GM18502 (cell line): ENCODE measurements at regions not wholly inside any gene's neighbourhood (a gene's known extent, or its start where the extent isn't known, plus 50 kb on each side); places are given as distances from the start of the nearest gene placed in this dataset.

Experiments
- ATAC-seq: cut with Tn5 transposase; IDR thresholded peaks from one replicate; pipeline ENCODE4 v1.9.1; 2021; ENCODE audit warnings: mild to moderate bottlenecking; ENCODE audit not compliant: unreplicated experiment, poor library complexity

- ATAC-seq, result no peak
These were observed 161.4 kb upstream of the MTNR1B start for GRCh38 chr11:92808022-92808421.

DNA sequence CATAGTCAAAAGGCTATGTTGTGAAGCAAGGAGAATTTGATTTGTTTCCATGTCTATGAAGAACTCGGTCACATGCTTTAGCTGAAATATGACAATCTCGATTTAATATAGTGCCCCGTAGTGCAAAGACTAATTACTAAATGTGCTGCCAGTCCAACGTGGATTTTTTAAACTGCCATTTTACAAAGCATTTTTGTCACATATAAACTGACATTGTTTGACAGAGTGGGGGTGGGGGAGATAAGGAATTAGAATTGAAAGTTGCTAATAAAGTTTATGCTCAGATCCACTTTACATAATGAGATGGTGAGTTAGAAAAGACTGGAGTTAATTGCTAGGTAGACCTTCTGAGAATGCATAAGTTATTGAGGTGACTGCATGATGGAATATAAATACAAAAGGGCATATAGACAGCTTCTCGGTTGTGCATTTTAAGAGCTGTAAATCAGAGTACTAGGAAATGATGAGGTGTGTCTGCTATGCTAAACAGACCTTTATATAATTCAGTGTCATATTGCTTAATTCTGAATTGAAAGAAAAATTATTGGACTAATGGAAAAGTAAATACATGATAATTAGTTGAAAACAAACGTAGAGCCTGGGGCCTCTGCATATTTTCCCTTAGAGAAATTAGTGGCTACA, 158.9 kb upstream of the MTNR1B start:
- no peak for ATAC-seq

GRCh38 chr11:92811341-92811740, 158.1 kb upstream of the MTNR1B start:
- ATAC-seq, result no peak

- ATAC-seq, result no peak
These were observed 156.6 kb upstream of the MTNR1B start for GRCh38 chr11:92812841-92813240.

DNA sequence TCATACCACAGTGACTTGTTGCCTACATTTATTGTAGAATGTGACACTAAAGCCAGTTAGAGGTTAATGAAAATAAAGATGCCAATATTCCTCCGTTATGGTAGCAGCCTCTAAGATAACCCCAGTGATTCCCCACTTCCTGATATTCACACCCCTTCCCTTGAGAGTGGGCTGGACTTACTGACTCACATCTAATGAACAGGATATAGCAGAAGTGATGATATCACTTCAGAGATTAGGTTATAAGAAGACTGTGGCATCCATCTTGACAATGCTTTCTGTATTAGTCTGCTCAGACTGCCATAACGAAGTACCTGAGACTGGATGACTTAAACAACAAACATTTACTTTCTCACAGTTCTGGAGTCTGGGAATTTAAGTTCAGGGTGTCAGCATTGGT, 149.6 kb upstream of the MTNR1B start:
- no peak for ATAC-seq

- no peak for ATAC-seq
These were observed 148.6 kb upstream of the MTNR1B start for GRCh38 chr11:92820860-92821259.

DNA sequence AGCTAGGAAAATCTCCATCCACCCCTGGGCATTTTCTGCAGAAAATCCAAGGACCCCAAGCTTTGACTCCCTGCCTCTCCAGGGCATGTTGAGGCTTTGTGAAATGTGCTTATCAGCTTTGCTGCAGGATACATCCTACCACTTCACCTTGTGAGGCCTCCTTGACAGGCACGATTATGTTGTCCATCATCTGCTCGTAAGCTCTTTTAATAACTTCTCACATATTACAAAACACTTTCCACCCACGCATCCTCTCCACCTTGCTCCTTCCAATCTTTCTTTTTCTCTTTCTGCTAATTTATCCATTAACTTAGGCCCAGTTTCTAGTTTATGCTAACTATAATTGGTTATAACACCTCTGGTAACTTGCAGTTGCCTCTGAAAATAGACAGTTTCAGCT, 147.0 kb upstream of the MTNR1B start:
- ATAC-seq, result no peak

GRCh38 chr11:92826136-92826535, 143.3 kb upstream of the MTNR1B start:
- no peak for ATAC-seq

GRCh38 chr11:92826603-92827002, 142.8 kb upstream of the MTNR1B start:
- no peak for ATAC-seq

DNA sequence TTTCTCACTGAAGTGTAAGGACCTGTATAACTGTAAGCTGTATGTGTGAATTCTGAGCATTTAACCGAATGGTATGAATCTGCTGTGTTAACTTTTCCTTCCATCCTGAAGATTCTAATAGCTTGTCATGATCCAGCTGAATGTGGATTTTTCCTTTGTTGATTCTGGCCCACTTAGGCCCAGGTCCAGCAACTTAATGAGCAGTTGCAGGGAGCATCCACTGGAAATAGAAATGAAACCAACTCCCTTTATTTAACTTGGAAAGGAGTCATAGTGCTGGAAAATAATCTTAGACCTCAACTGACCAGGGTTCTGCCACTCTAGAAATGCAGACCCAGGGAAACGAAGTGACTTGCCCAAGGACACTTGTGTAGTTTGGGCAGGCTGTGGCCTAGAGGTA, 142.3 kb upstream of the MTNR1B start:
- no peak for ATAC-seq

DNA sequence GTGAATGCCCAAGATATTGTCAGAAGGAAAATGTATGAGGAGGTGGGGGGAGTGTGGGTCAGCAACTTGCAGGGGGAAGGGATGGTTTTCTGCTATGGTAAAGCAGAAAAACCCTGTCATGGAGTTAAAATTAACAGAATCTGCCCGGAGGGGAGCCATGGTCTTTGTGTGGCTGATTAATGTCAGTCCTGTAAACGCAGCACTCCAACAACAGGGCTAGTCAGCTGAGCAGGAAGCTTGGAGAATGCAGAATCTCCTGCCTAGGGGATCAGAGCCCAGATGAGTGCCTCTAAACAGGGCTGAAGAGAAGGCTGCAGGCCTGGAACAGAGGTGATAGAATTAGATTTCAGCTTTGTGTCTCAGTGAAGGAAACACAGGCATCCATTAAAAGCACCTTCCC, 140.9 kb upstream of the MTNR1B start:
- ATAC-seq, result no peak

GRCh38 chr11:92829121-92829520, 140.3 kb upstream of the MTNR1B start:
- ATAC-seq, result no peak

GRCh38 chr11:92829671-92830070, 139.8 kb upstream of the MTNR1B start:
- ATAC-seq, result no peak

DNA sequence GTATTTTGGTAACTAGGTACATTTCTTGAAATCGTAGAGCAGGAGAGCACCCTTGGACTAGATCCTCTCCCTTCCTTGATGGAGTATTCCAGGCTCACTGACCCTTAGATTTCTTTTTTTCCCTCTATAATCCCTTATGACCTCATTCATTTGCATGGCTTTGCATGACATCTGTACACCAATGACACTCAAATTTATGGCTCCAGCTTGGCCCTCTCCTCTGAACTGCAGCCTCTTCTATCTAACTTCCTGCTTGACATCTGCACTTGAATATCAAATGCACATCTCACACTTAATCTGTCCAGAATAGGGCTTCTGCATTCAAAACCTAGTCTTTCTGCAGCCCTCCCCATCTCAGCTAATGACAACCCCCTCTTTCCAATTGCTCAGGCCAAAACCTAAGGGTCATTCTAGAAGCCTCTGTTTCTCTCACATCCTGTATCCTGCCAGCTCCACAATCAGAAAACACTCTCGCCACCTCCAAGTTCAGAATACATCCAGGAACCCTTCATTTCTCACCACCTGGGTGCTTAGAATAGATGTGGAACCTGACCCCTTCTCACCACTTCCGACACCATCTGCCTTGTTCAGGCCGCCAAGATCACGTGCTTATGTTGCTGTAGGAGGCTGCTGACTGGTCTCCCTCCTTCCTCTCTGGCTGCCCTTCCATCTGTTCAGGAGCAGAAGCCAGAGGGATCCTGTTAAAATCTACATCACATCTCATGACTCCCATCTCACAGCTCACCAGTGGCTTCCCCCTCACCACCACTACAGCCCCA, 138.9 kb upstream of the MTNR1B start:
- peak; percentile 88 for ATAC-seq

DNA sequence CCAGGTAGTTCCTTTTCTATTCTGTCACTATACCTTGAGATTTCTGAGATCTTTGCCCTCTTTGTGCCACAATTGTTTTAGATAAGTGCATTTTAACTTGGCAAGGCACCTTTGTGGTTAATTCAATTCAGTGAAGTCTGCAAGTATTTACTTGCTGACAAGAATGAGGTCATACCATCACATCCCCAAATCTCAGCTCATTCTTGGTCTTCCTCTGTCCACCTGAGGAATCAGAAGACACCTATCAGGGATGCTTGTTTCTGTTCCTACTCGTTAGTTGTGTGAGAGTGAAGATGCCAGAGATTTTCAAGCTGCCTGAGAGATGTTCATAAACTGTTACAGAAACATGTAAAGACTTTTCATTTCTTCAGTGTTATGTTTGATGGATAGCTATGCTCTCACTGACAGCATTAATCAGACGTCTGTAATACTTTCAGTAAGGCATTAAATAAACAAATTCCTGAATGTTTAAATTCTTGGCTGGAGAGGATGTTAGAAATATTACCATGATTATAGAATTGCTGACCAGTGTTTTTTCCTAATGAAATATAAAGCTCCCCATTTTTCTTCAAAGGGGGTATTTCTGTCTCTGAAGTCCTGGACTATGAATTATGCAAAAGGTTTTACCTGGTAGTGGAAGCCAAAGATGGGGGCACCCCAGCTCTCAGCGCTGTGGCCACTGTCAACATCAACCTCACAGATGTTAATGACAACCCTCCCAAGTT, 135.0 kb upstream of the MTNR1B start:
- ATAC-seq, result no peak

DNA sequence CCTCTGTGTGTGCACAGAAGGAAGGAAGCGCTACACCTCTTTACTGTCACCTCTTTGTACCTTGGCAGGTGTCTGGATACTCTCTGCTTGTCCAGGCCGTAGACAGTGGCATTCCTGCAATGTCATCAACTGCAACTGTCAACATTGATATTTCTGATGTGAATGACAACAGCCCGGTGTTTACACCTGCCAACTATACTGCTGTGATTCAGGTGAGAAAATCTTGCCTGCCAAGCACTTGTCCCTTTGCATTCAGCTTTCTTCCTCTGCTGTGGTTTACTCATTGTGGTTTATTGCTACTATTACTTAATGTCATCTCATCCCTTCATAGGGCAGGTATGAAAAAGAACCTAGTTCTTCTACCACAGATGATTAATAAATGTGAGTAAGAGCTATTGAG, 131.9 kb upstream of the MTNR1B start:
- ATAC-seq, result no peak

DNA sequence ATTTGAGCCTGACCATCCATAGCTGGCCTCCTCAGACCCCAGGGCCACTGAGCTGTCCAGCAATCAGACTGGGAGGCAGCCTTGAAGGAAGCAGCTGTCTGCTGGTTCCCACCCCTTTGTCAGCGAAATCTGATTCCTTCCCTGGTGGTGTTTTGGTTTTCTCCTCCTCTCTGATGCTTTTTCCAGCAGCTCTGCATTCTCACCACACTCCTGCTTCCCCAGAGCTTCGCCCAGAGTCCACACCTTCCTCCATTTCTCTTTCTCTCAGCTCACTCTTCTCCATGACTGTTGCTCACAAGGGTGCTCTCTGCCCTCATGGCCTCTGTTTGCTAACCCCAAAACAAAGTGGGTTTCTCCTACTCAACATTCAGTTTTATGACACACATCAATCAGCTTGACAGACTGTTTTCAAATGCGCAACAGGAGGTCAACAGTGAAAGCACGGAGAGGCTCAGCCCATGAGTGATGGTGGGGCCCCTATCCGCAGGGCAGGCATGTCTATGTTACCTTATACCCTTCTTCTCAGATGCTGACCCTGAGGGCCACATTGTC, 130.6 kb upstream of the MTNR1B start:
- no peak for ATAC-seq

DNA sequence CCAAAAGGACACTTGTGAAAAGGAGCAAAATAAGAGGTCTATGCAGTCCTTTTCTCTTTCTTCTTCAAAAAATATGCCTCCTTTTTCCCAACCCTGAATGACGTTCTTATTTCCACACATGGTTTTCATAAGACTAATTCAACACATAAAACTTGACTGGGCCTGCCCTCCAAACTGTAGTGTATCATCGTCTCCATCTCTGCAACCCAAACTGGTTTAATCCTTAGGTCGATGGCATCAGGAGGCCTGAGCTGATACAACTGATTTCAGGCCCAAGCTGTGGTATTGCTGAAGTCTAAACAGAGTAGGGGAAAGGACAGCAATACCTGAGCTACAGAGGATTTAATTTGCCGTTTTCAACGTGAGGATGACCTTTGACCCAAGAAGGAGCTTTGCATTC, 130.0 kb upstream of the MTNR1B start:
- no peak for ATAC-seq

DNA sequence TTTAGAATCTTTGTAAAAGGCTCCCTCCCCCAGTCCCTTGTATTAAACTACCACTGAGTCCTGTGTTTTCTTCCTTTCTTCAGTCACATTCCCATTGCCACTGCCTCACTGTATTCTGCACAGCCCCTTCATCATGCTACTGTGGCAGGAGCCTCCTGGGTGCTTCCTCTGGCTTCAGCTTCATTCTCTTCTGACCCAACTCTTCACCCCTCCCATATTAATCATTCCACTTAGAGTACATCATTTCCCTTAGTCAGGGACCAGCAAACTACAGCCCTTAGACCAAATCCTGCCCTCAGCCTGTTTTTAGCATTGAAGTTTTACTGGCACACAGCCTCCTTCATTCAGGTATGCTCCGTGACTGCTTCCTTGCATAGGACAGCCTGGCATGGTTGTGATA, 127.7 kb upstream of the MTNR1B start:
- no peak for ATAC-seq

DNA sequence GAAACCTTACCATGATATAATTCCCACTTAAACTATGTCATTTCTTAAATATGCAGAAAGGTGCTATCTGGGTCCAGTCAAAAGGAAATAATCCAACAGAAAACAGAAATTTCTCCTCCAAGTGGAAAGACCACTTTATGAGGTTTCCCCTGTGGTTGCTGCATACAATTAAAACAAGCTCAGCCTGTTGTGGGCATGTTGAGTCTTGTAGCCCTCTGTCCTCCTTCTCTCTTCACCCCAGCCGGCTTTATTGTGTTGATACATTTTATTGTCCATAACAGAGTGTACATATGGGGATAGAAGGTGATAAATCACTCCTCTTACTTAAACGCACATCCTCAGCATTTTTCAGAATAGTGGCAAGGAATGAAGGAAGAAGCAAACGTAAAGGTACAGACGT, 126.0 kb upstream of the MTNR1B start:
- no peak for ATAC-seq

- ATAC-seq, result no peak
These were observed 125.3 kb upstream of the MTNR1B start for GRCh38 chr11:92844197-92844596.
